ENCODE measurements at regions not wholly inside any gene's neighbourhood (a gene's known extent, or its start where the extent isn't known, plus 50 kb on each side); places are given as distances from the start of the nearest gene placed in this dataset.

DNA sequence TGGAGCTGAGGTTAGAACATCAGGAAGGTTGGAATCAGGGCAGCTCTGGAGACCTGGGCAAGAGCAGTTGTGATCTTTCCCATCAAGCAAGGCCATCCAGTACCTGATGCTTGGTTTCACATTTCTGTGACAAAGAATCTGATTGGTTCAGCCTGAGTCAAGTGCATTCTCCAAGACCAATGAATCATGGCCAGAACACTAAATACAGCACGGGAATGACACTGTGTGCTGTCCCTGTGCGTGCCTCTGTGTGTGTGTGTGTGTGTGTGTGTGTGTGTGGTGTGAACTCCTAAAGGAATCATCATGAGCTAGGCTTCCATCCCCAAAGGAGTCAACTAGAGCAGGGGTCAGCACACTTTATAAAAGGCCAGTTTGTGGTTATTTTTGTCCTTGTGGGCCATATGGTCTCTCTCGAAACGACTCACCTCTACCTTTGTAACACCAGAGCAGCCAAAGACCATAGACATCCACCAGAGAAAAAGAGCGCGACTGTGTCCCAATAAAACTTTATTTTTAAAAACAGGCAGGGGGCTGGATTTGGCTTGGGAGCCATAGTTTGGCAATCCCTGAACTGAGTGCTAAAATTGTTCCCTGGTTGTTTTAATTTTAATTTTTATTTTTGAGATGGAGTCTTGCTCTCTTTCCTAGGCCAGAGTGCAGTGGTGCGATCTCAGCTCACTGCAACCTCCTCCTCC is 99.7 kb downstream of the INHBB start:
- Histone ChIP-seq H3K4me2 (ENCODE audit: insufficient read depth, insufficient read length, low read length) (no peak overlapping the region), H2BK15ac (ENCODE audit: low read depth, low read length) (no peak overlapping the region), H3K79me2 (ENCODE audit: insufficient read depth, low read length) (no peaks in the 10 kb centered on the region), H4K5ac (ENCODE audit: insufficient read length, low read depth, low read length) (no peak overlapping the region), H3K23me2 (ENCODE audit: insufficient read length, low read depth, low read length, poor library complexity, severe bottlenecking) (peaks cover 8% of the 10 kb centered on the region), H2BK12ac (ENCODE audit: insufficient read length, low read depth, low read length) (no peak overlapping the region), H4K8ac (replicated peaks; ENCODE audit: insufficient read length, low read depth, low read length) (no peak overlapping the region), H3K9ac (ENCODE audit: extremely low read depth, insufficient read length, low read length) (no peak overlapping the region), H2AK5ac (ENCODE audit: insufficient read length, low read length) (no peak overlapping the region), H3K9me3 (ENCODE audit: control insufficient read depth, low read depth, low read length) (no peaks in the 10 kb centered on the region), H2BK120ac (ENCODE audit: low read depth, low read length, poor library complexity, severe bottlenecking) (no peak overlapping the region), H3K79me1 (ENCODE audit: insufficient read depth, low read depth, low read length, poor library complexity, severe bottlenecking) (no peaks in the 10 kb centered on the region), H3K27ac (ENCODE audit: insufficient read length, low read depth, low read length) (no peak overlapping the region), H3K4me1 (ENCODE audit: insufficient read depth, low read length) (no peaks in the 10 kb centered on the region), H3K14ac (ENCODE audit: insufficient read depth, low read length) (no peak overlapping the region), H3T11ph (ENCODE audit: low read length) (no peak overlapping the region), H3K4ac (ENCODE audit: low read depth, low read length) (no peak overlapping the region), H4K20me1 (ENCODE audit: control insufficient read depth, insufficient read depth, insufficient read length) (no peaks in the 10 kb centered on the region), H2BK5ac (ENCODE audit: insufficient read length, low read length) (no peak overlapping the region), H3K56ac (ENCODE audit: insufficient read length, low read depth, low read length) (no peak overlapping the region), H4K91ac (ENCODE audit: insufficient read length, low read depth, low read length) (no peak overlapping the region), H3K18ac (ENCODE audit: insufficient read length, low read depth, low read length) (no peak overlapping the region), H2BK20ac (ENCODE audit: low read depth, low read length, poor library complexity, severe bottlenecking) (no peak overlapping the region), H3K27me3 (ENCODE audit: insufficient read depth, low read length) (peaks cover 4% of the 10 kb centered on the region; the same call in 1 of the 2 replicates), H2AFZ (ENCODE audit: low read length) (no peak overlapping the region), H3K23ac (ENCODE audit: insufficient read length, low read depth, low read length) (no peak overlapping the region)
- Mint-ChIP-seq H3K9me3 (no peaks in the 10 kb centered on the region), H3K27ac (no peak overlapping the region; a peak in 1 of 7 replicates), H3K27me3 (ENCODE audit: low read depth) (peaks cover 98% of the 10 kb centered on the region), H3K36me3 (ENCODE audit: insufficient read depth in 1 of 3, low read depth in 3 of 3) (no peaks in the 10 kb centered on the region), H3K4me1 (peaks cover 11 to 17% of the 10 kb centered on the region in 2 experiments), H3K4me3 (no peak overlapping the region)
- TF ChIP-seq, protein P1, sequence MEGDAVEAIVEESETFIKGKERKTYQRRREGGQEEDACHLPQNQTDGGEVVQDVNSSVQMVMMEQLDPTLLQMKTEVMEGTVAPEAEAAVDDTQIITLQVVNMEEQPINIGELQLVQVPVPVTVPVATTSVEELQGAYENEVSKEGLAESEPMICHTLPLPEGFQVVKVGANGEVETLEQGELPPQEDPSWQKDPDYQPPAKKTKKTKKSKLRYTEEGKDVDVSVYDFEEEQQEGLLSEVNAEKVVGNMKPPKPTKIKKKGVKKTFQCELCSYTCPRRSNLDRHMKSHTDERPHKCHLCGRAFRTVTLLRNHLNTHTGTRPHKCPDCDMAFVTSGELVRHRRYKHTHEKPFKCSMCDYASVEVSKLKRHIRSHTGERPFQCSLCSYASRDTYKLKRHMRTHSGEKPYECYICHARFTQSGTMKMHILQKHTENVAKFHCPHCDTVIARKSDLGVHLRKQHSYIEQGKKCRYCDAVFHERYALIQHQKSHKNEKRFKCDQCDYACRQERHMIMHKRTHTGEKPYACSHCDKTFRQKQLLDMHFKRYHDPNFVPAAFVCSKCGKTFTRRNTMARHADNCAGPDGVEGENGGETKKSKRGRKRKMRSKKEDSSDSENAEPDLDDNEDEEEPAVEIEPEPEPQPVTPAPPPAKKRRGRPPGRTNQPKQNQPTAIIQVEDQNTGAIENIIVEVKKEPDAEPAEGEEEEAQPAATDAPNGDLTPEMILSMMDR (conservative IDR thresholded peaks at IDR 0.05) = no peak
- WGBS (ENCODE audit: extremely low coverage, insufficient read length, low lambda C conversion rate) = no CpG with 5 or more reads among the region's 7 CpGs
- no peak for DNase-seq

All from H9 (cell line).